ENCODE measurements at regions not wholly inside any gene's neighbourhood (a gene's known extent, or its start where the extent isn't known, plus 50 kb on each side); places are given as distances from the start of the nearest gene placed in this dataset.

DNA sequence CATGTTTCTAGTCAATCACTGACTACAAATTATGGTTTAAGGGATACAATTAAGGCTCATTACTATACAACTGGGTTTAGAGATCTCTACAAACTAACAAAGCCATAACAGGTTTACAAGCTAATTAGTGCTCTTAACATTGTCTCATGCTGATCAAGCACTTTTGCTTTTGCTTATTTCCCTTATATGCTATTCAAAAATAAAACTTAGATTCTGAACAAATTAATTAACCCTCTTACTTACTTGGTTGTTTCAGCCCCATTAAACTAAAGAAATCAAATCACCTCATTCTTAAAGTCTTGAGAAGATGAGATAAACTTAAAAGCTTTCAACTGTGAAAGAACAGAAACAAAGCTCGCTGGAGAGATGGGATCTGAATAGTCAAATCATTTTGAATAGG lies 2024.5 kb upstream of the ADGRL3 start:
- TF ChIP-seq POLR2A (IDR thresholded peaks at IDR 0.05), result no peak
- TF ChIP-seq, protein P1, sequence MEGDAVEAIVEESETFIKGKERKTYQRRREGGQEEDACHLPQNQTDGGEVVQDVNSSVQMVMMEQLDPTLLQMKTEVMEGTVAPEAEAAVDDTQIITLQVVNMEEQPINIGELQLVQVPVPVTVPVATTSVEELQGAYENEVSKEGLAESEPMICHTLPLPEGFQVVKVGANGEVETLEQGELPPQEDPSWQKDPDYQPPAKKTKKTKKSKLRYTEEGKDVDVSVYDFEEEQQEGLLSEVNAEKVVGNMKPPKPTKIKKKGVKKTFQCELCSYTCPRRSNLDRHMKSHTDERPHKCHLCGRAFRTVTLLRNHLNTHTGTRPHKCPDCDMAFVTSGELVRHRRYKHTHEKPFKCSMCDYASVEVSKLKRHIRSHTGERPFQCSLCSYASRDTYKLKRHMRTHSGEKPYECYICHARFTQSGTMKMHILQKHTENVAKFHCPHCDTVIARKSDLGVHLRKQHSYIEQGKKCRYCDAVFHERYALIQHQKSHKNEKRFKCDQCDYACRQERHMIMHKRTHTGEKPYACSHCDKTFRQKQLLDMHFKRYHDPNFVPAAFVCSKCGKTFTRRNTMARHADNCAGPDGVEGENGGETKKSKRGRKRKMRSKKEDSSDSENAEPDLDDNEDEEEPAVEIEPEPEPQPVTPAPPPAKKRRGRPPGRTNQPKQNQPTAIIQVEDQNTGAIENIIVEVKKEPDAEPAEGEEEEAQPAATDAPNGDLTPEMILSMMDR (IDR thresholded peaks at IDR 0.05), result no peak
- 0 to 29% methylated on average over 1 of the region's 1 CpG for WGBS, 2 donors
- intact Hi-C loops (cut with DNase I; ENCODE audit: low total_unique reads), result no loop called here

DNA sequence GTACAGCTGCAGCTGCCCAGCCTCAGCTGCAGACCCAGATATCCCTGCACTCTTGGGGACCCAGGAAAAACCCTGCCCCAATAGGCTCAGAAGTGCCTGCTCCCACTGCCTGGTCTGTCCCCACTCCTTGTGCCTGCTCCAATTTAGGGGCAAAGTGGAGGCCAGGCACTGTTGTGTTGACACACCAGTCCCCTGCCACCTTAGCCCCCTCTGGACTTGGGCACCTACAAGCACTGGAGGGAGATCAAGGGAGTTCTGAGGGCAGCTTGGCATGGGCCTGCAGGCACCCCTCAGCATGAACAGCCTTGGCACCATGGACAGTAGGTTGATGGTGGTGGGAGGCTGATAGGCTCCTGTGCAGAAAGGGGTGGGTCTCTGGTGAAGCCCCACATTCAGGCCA lies 2020.8 kb upstream of the ADGRL3 start:
- no peak for TF ChIP-seq POLR2A (IDR thresholded peaks at IDR 0.05)
- TF ChIP-seq, protein P1 (IDR thresholded peaks at IDR 0.05), result no peak
- intact Hi-C loops (cut with DNase I; ENCODE audit: low total_unique reads), result no loop called here

More for the DNA sequence above, 2024.5 kb upstream of the ADGRL3 start:
- H3K4me3 ChIP-seq (ENCODE audit: low read depth, poor library complexity, severe bottlenecking), result no peak overlapping the region
- no peak for DNase-seq (ENCODE audit: low spot score in 2 of 2)

DNA sequence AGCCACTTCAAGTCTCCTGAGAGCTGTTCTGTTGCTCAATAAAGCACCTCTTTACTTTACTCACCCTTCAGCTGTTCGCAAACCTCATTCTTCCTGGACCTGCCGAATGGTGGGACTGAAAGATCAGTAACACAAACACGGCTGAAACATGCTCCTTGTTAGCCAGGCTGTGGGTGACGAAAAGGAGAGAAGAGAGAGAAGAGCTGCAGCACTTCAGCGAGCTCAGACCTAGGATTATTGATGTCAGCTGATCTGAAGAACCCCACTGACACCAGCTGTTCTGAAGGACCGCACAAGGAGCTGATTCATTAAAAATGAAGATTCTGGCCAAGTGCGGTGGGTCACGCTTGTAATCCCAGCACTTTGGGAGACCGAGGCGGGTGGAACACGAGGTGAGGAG lies 2020.0 kb upstream of the ADGRL3 start:
- H3K4me3 ChIP-seq (ENCODE audit: low read depth, poor library complexity, severe bottlenecking), result no peak overlapping the region
- WGBS, 2 donors, result 73 to 76% methylated on average over 11 of the region's 11 CpGs
- TF ChIP-seq, protein P1 (IDR thresholded peaks at IDR 0.05), result no peak
- TF ChIP-seq POLR2A (IDR thresholded peaks at IDR 0.05), result no peak
- intact Hi-C loops (cut with DNase I; ENCODE audit: low total_unique reads), result no loop called here
- no peak for DNase-seq (ENCODE audit: low spot score in 2 of 2)

More for the DNA sequence above, 2020.8 kb upstream of the ADGRL3 start:
- DNase-seq (ENCODE audit: low spot score in 2 of 2), result no peak
- no peak overlapping the region for H3K4me3 ChIP-seq (ENCODE audit: low read depth, poor library complexity, severe bottlenecking)

DNA sequence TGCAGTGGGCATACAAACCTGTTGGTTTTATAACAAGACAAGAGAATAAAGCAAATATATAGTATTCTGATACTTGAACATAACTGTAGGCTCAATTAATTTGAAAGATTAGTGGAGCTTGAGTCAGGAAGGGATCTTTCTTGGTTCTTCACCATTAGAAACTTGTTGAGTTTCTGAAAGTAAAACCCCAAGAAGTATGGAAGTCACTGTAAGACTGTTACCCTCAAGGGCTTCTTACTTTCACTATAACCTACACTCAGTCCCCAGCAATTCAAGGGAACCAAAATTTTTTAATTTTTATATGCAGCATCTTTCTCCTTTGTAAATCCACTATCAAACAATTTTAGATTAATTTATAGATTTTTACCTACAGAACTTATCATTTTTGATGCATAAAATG lies 2019.2 kb upstream of the ADGRL3 start:
- no peak for DNase-seq (ENCODE audit: low spot score in 2 of 2)
- no peak overlapping the region for H3K4me3 ChIP-seq (ENCODE audit: low read depth, poor library complexity, severe bottlenecking)
- intact Hi-C loops (cut with DNase I; ENCODE audit: low total_unique reads), result no loop called here
- TF ChIP-seq, protein P1 (IDR thresholded peaks at IDR 0.05), result no peak
- no peak for TF ChIP-seq POLR2A (IDR thresholded peaks at IDR 0.05)

DNA sequence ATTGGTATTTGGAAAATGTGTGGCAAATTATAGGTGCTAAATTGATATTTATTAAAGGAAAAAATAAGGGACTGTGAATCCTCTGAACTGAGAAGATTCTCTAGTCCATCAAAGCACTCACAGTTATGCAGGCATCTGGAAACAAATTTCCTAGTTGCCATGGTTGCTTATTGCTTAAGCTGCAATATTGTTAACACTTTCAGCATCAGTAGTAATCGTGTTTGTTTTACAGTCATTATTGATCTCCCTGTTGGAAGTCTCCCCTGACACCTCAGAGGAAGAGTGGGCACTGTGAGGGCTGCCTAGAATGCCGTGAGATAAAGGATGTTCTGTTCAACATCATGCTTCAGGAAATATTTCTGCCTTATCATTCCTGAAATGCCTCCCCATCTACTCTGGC lies 2004.3 kb upstream of the ADGRL3 start:
- 43 to 47% methylated on average over 2 of the region's 2 CpGs for WGBS, 2 donors
- TF ChIP-seq POLR2A (IDR thresholded peaks at IDR 0.05), result no peak
- TF ChIP-seq, protein P1 (IDR thresholded peaks at IDR 0.05), result no peak
- H3K4me3 ChIP-seq (ENCODE audit: low read depth, poor library complexity, severe bottlenecking), result no peak overlapping the region
- intact Hi-C loops (cut with DNase I; ENCODE audit: low total_unique reads), result no loop called here
- no peak for DNase-seq (ENCODE audit: low spot score in 2 of 2)

DNA sequence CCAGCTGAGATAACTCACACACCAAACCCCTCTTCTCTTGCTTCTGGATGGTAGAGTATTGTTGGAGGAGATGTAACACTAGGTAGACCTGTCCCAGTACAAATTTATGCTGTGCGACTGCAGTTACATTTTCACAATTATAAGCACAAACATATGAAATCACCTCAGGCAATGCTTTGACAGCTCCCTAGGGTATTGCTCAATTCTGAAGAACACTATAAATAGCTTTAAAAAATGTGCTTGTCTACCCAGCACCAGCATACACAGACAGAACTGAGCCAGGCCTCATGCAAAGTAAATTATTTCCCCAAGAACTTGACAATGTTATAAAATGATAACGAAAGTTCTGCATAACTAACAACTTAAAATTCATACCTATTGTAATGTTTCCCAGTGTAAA lies 1999.1 kb upstream of the ADGRL3 start:
- no peak for TF ChIP-seq POLR2A (IDR thresholded peaks at IDR 0.05)
- TF ChIP-seq, protein P1 (IDR thresholded peaks at IDR 0.05), result no peak
- no peak for DNase-seq (ENCODE audit: low spot score in 2 of 2)
- intact Hi-C loops (cut with DNase I; ENCODE audit: low total_unique reads), result no loop called here
- 36 to 54% methylated on average over 2 of the region's 2 CpGs for WGBS, 2 donors
- no peak overlapping the region for H3K4me3 ChIP-seq (ENCODE audit: low read depth, poor library complexity, severe bottlenecking)

Measured in lower leg skin (tissue), 4 donors.